Heart right ventricle (tissue), 16 donors: ENCODE measurements at regions not wholly inside any gene's neighbourhood (a gene's known extent, or its start where the extent isn't known, plus 50 kb on each side); places are given as distances from the start of the nearest gene placed in this dataset.

ENCODE experiments used
- ATAC-seq, 8 donors: fragments of 200-7000 bp; cut with Tn5 transposase; one replicate each; pipeline ENCODE4 v1.9.1; 2020; ENCODE audit warnings: mild to moderate bottlenecking in 8 of 8, moderate library complexity in 8 of 8, moderate number of reproducible peaks in 1 of 8
- DNase-seq, 2 donors: peaks; one replicate each; pipeline ENCODE4 v3.0.0-alpha.2; 2020
- H3K27ac ChIP-seq, 10 donors: fragments of 200-600 bp; sonication (generic) in 2 of 10; one replicate each; pipeline versions ENCODE4 v1.5.0 to v1.8.0; 2020 to 2022; ENCODE audit warnings: mild to moderate bottlenecking in 3 of 10
- H3K27me3 ChIP-seq, 7 donors: fragments of 200-600 bp; one replicate each; pipeline ENCODE4 v1.8.0; 2021 to 2022; ENCODE audit warnings: mild to moderate bottlenecking in 2 of 7
- H3K36me3 ChIP-seq, 9 donors: fragments of 200-600 bp; sonication (generic) in 1 of 9; one replicate each; pipeline versions ENCODE4 v1.5.0 to v1.8.0; 2020 to 2022; ENCODE audit warnings: mild to moderate bottlenecking in 2 of 9
- H3K4me1 ChIP-seq, 9 donors: fragments of 200-600 bp; sonication (generic) in 1 of 9; one replicate each; pipeline versions ENCODE4 v1.5.0 to v1.8.0; 2020 to 2022; ENCODE audit warnings: mild to moderate bottlenecking in 4 of 9
- H3K4me3 ChIP-seq, 10 donors: fragments of 200-600 bp; sonication (generic) in 2 of 10; one replicate each; pipeline versions ENCODE4 v1.5.0 to v1.8.0; 2020 to 2022; ENCODE audit warnings: mild to moderate bottlenecking in 7 of 10, moderate library complexity in 2 of 10
- H3K9me3 ChIP-seq, 11 donors: fragments of 200-600 bp in 10 of 11; sonication (generic) in 2 of 11; one replicate each; pipeline versions ENCODE4 v1.5.0 to v1.8.0; 2013 to 2022; ENCODE audit warnings: mild to moderate bottlenecking in 2 of 11, control low read depth in 1 of 11, moderate library complexity in 1 of 11
- WGBS, 2 donors: extraction: QIAGEN DNeasy Blood & Tissue Kit; methylation state at CpG; one replicate each; pipeline ENCODE4 v1.1.7; 2013; ENCODE audit warnings: inconsistent platforms in 1 of 2; 5-methylcytosine and 5-hydroxymethylcytosine counted together
- intact Hi-C, 10 donors: fragments of 100-400 bp; cut with DNase I; formaldehyde crosslinking; loops; one replicate each; pipeline versions ENCODE4 v1.11.1 to v1.14.2; 2022
- TF ChIP-seq, protein P1 (sequence below), 9 donors: fragments of 200-600 bp; sonication (generic) in 2 of 9; IDR thresholded peaks; one replicate each; pipeline versions ENCODE4 v1.5.0 to v1.8.0; 2021 to 2022; ENCODE audit warnings: antibody characterized with exemption in 9 of 9, mild to moderate bottlenecking in 5 of 9, moderate library complexity in 1 of 9
- donor health status: Arrhythmogenic right ventricular cardiomyopathy.
- donor health status: ischemic (EF 13 %, LVEDD 7.1; RV severe dilation, severe dysfunction).
- donor health status: healthy with polysubstance abuse.
- donor health status: DM: no; HTN: yes; CAD: no.
- donor health status: DM: no; HTN: no; CAD: no.
- donor health status: ischemic (EF 25% LVEDD 6.9; RV normal size, moderate dysfunction).
- donor health status: ischemic (EF 25% LVEDD 5.7; RV mildly dilated, moderate dysfunction).
- donor health status: healthy.
- donor health status: DM: yes; HTN: yes; CAD: no.
- donor health status: Ischemic cardiomyopathy.
- donor health status: ischemic (EF 35%, LVEDD 5.7; RV mildly dilated, moderate dysfunction).
- donor health status: nonischemic (EF 11% LVEDD 7.7; RV severe dilation, severe dysfunction).
- donor health status: DM: yes; HTN: yes; CAD: no.
- donor health status: PGD.
- donor health status: ischemic (EF 29% LVEDD 5.4; RV normal size, mild dysfunction).
- donor health status: nonischemic (EF 23%, LVEDD 6.1; RV moderate dilation, normal function).

DNA sequence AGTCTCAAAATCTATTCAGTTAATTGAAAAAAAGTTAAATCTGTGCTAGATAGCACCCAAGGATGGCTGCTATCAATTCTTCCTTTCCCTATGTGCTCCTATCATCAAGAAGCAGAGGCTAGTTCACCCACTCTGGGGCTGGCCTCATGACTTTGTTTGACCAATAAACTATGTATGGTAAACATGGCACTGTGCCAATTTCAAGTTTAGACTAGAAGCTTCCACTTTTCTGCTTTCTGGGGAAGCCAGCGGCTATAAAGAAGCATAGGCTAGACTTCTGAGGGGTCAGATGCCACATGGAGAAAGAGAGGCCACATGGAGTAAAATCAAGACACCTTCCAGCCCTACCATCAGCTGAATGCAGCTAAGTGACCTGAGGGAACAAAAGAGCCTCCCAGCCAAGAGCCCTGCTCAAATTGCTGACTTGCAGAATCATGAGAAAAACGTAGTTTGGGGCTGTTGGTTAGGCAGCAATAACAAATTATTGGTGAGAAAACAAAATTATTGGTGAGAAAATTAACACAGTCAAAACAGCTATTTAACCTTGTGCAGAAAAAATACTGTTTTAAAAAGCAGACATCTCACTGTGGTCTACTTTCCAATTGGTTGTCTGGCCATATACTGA is 86.5 kb upstream of the SLC14A2 start:
- WGBS, 2 donors: 73 to 79% methylated on average over 2 of the region's 2 CpGs
- Histone ChIP-seq H3K4me3 (no peak overlapping the region), H3K4me1 (peaks cover 0 to 8% (median 6%) of the 10 kb centered on the region in 9 donors), H3K27me3 (no peaks in the 10 kb centered on the region), H3K27ac (no peak overlapping the region), H3K36me3 (no peaks in the 10 kb centered on the region), H3K9me3 (peaks cover 0 to 4% (median 0%) of the 10 kb centered on the region in 11 donors)
- no peak for DNase-seq
- TF ChIP-seq, protein P1, sequence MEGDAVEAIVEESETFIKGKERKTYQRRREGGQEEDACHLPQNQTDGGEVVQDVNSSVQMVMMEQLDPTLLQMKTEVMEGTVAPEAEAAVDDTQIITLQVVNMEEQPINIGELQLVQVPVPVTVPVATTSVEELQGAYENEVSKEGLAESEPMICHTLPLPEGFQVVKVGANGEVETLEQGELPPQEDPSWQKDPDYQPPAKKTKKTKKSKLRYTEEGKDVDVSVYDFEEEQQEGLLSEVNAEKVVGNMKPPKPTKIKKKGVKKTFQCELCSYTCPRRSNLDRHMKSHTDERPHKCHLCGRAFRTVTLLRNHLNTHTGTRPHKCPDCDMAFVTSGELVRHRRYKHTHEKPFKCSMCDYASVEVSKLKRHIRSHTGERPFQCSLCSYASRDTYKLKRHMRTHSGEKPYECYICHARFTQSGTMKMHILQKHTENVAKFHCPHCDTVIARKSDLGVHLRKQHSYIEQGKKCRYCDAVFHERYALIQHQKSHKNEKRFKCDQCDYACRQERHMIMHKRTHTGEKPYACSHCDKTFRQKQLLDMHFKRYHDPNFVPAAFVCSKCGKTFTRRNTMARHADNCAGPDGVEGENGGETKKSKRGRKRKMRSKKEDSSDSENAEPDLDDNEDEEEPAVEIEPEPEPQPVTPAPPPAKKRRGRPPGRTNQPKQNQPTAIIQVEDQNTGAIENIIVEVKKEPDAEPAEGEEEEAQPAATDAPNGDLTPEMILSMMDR (IDR thresholded peaks at IDR 0.05): no peak
- ATAC-seq: no peak
- intact Hi-C loops: no loop called here

DNA sequence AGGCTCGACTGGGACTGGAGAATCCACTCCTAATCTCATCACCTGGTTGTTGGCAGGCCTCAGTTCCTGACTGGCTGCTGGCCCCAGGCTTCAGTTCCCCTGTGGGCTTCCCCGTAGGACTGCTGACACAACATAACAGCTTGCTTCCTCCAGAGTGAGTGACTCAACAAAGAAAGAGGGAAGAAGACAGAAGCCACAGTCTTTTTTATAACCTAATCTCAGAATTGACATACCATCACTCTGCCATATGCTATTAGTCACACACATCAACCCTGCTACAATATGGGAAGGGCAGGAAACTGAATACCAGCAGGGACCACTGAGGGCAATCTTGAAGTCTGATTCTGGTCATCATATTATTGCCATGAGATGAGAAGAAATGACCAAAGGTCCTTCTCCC is 76.8 kb upstream of the SLC14A2 start:
- no peak for ATAC-seq
- H3K9me3 ChIP-seq: peaks cover 0 to 16% (median 0%) of the 10 kb centered on the region in 11 donors
- H3K27ac ChIP-seq: no peak overlapping the region
- peaks cover 0 to 10% (median 0%) of the 10 kb centered on the region in 9 donors for H3K4me1 ChIP-seq
- WGBS, 2 donors: 46 to 66% methylated on average over 2 of the region's 2 CpGs
- H3K4me3 ChIP-seq: no peak overlapping the region
- no peaks in the 10 kb centered on the region for H3K27me3 ChIP-seq
- DNase-seq: no peak
- TF ChIP-seq, protein P1 (IDR thresholded peaks at IDR 0.05): no peak
- H3K36me3 ChIP-seq: no peaks in the 10 kb centered on the region
- intact Hi-C loops: no loop called here

DNA sequence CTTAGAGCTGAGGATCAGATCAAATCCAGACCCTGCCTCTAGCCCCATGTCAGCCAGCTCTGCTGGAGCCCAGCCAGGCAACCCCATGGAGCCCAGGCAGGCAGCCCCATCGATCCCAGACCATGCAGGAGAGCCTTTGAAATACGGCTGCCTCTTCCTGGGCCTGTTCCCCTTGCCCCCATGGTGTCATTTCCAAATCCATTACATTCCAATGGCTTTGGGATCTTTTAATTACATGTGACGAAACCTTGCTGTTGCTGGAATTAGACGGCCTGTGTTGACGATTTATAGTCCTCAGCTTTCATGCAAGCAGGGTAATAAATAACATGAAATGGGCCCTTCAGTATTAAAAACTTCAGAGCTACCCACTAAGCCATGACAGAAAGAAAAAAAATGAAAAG is 75.8 kb upstream of the SLC14A2 start:
- intact Hi-C loops: no loop called here
- DNase-seq (no peak), ATAC-seq (no peak)
- peaks cover 0 to 16% (median 0%) of the 10 kb centered on the region in 11 donors for H3K9me3 ChIP-seq
- H3K36me3 ChIP-seq: no peaks in the 10 kb centered on the region
- TF ChIP-seq, protein P1 (IDR thresholded peaks at IDR 0.05): no peak
- H3K27me3 ChIP-seq: no peaks in the 10 kb centered on the region
- peaks cover 0 to 10% (median 0%) of the 10 kb centered on the region in 9 donors for H3K4me1 ChIP-seq
- H3K27ac ChIP-seq: no peak overlapping the region
- no peak overlapping the region for H3K4me3 ChIP-seq
- 87 to 88% methylated on average over 5 of the region's 5 CpGs for WGBS, 2 donors

DNA sequence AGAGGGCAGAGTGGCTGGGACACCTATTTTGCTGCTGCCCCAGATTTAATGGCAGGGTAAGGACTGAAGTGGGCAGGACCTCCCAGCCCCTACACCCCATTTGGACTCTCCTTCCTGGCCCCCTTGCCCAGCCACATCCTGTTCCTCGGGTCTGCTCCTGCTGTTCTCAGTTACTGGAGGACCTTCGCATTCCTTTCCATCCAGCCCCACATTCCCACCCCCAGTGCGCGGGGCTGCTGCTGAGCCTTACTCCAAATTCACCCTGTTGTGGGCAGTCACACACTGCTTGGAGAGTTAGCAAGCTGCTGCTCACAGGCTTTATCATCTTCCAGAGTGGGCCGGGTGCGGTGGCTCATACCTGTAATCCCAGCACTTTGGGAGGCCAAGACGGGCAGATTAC is 75.2 kb upstream of the SLC14A2 start:
- H3K27ac ChIP-seq: no peak overlapping the region
- TF ChIP-seq, protein P1 (IDR thresholded peaks at IDR 0.05): no peak
- H3K27me3 ChIP-seq: no peaks in the 10 kb centered on the region

More for the DNA sequence above, 75.2 kb upstream of the SLC14A2 start:
- ATAC-seq (no peak), DNase-seq (no peak)
- Histone ChIP-seq H3K36me3 (no peaks in the 10 kb centered on the region), H3K9me3 (peaks cover 0 to 16% (median 0%) of the 10 kb centered on the region in 11 donors), H3K4me3 (no peak overlapping the region), H3K4me1 (peaks cover 0 to 10% (median 0%) of the 10 kb centered on the region in 9 donors)
- WGBS, 2 donors: 80% methylated on average over 7 of the region's 7 CpGs
- intact Hi-C loops: no loop called here
